Ectodermal cell (in vitro differentiated cells): ENCODE measurements at regions not wholly inside any gene's neighbourhood (a gene's known extent, or its start where the extent isn't known, plus 50 kb on each side); places are given as distances from the start of the nearest gene placed in this dataset.

ENCODE experiments used
- H3K27ac ChIP-seq: 2 replicates; pipeline ENCODE4 v1.7.0; 2013; ENCODE audit warnings: mild to moderate bottlenecking, low read depth, low read length; ENCODE audit not compliant: insufficient read depth, poor library complexity, severe bottlenecking
- H3K27me3 ChIP-seq: 2 replicates; pipeline ENCODE4 v1.7.0; 2013; ENCODE audit warnings: mild to moderate bottlenecking, low read length; ENCODE audit not compliant: insufficient read depth, control insufficient read depth, poor library complexity, severe bottlenecking
- H3K36me3 ChIP-seq: one replicate; pipeline ENCODE4 v1.7.0; 2013; ENCODE audit warnings: low read length; ENCODE audit not compliant: control insufficient read depth, insufficient read depth
- H3K4me1 ChIP-seq: one replicate; pipeline ENCODE4 v1.7.0; 2013; ENCODE audit warnings: low read length; ENCODE audit not compliant: control insufficient read depth, insufficient read depth
- H3K4me3 ChIP-seq: 2 replicates; pipeline ENCODE4 v1.7.0; 2013; ENCODE audit warnings: low read depth, low read length, control low read depth; ENCODE audit not compliant: insufficient read depth
- H3K9me3 ChIP-seq: 2 replicates; pipeline ENCODE4 v1.7.0; 2013; ENCODE audit warnings: mild to moderate bottlenecking, low read length, moderate library complexity; ENCODE audit not compliant: control insufficient read depth
- WGBS, 2 experiments: methylation state at CpG; one replicate each; pipeline ENCODE4 v1.1.7; 2013; ENCODE audit warnings: missing lambda C conversion rate in 2 of 2; 5-methylcytosine and 5-hydroxymethylcytosine counted together

DNA sequence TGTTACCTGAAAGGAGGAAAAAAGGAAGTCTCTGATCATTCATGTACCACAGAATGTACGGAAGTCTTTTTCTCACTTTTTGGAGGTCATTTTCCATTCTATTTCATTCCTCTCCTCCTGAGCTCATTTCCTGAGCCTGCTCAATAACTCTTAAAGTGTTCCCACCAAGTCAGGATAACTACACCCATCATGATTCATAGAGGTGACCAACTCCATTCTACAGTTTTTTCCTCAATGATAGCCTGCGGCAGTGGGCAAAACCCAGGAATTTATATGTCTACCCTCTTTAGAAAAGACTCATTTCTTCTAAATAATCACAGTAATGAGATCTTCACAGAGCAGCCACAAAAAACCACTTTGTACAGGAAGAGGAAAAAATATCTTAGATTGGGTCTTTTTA, 372.5 kb downstream of the RBM43 start:
- H3K4me1 ChIP-seq: no peaks in the 10 kb centered on the region
- H3K9me3 ChIP-seq: no peaks in the 10 kb centered on the region
- no peaks in the 10 kb centered on the region for H3K36me3 ChIP-seq
- no peak overlapping the region for H3K4me3 ChIP-seq
- no peak overlapping the region for H3K27ac ChIP-seq
- H3K27me3 ChIP-seq: no peaks in the 10 kb centered on the region
- WGBS, 2 experiments: 78 to 90% methylated on average over 2 of the region's 2 CpGs

DNA sequence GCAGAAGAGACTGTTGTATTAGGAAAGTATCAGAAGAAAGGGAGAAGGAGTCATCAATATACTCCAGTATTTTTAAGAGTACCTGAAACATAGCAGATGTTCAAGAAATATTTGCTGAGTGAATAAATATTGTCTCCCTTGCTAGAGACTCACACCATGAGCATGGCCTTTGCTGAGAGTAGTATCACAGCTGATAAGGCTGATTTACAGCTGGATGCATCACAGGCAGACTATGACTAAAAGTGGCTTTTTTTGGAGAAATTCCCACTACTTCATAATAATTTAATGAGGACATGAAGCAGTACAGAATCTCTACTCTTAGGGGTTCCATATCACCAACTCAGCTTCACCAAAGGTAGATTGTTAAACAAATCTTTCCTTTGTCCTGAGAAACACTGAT, 373.3 kb downstream of the RBM43 start:
- no peaks in the 10 kb centered on the region for H3K9me3 ChIP-seq
- no peaks in the 10 kb centered on the region for H3K4me1 ChIP-seq
- H3K36me3 ChIP-seq: no peaks in the 10 kb centered on the region
- H3K4me3 ChIP-seq: no peak overlapping the region
- H3K27ac ChIP-seq: no peak overlapping the region
- H3K27me3 ChIP-seq: no peaks in the 10 kb centered on the region

DNA sequence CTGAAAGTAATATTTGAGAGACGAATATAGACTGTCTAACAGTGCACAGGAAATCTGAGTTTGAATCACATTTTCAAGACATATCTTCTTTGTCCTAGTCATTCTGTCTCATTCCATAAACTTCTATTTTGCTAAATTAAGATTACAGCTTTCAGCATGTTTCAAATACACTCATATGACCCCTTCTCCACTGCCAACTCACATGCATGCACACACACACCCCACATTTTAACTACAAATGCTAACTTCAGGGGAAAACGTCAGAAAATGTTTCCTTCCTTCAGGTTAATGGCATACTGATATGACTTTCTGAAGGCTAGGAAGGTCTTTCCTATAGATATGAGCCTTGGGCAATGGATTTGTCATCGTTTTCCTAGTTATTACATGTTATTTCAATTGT, 373.7 kb downstream of the RBM43 start:
- Histone ChIP-seq H3K36me3 (no peaks in the 10 kb centered on the region), H3K4me1 (no peaks in the 10 kb centered on the region), H3K4me3 (no peak overlapping the region), H3K27ac (no peak overlapping the region), H3K9me3 (no peaks in the 10 kb centered on the region), H3K27me3 (no peaks in the 10 kb centered on the region)
- WGBS, 2 experiments: 73 to 81% methylated on average over 2 to 3 of the region's 3 CpGs

DNA sequence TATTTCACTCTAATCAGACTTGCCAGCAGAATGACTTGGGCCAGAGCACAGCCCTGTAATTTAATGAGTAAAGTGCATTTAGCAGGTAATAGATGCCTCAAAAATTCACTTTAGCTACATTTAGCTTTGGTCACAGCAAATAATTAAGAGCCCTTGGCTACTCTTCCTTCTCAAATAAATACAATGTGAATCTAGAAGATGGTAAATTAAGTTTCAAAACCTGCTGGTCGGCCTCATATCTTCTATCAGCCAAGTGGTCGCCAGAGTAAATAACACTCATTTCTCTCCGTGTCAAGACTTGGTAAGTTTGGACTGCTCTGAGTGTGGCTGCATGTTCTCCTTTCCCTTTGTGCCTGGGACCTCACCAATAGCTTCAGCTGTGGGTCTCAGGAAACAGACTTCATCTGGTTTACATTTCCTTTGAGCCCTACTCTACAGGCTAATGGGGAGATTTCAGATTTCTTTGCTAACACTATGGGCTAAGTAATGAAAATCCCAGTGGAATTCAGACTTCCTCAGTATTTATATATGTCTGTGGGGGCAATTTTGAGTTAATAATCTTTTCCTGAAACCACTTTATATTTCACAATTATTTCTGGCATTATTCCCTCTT, 375.8 kb downstream of the RBM43 start:
- H3K27ac ChIP-seq: no peak overlapping the region
- no peaks in the 10 kb centered on the region for H3K4me1 ChIP-seq
- H3K4me3 ChIP-seq: no peak overlapping the region
- no peaks in the 10 kb centered on the region for H3K36me3 ChIP-seq
- WGBS, 2 experiments: 96 to 97% methylated on average over 3 of the region's 3 CpGs
- H3K9me3 ChIP-seq: no peaks in the 10 kb centered on the region
- H3K27me3 ChIP-seq: no peaks in the 10 kb centered on the region

DNA sequence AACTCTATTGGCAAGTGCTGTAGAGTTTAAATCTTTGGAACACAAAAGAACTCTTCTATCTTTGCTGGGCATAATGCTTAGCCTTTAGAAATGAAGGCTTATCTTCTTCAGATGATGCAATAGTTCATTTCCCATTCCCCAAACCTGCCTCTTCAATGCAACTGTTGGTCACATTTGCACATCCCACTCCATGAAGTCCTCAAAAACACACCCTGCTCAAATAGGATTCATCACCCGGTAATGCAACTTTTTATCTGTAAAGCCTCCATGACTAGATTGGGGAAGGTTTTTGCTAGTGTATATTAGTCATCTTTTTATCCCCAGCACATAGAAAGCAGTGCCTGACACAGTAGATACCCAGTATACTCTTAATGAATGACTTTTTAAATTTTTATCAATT, 376.4 kb downstream of the RBM43 start:
- no CpG with 5 or more reads among the region's 1 CpG for WGBS, 2 experiments
- H3K27ac ChIP-seq: no peak overlapping the region
- H3K36me3 ChIP-seq: no peaks in the 10 kb centered on the region
- H3K27me3 ChIP-seq: no peaks in the 10 kb centered on the region
- no peaks in the 10 kb centered on the region for H3K9me3 ChIP-seq
- no peaks in the 10 kb centered on the region for H3K4me1 ChIP-seq
- no peak overlapping the region for H3K4me3 ChIP-seq

DNA sequence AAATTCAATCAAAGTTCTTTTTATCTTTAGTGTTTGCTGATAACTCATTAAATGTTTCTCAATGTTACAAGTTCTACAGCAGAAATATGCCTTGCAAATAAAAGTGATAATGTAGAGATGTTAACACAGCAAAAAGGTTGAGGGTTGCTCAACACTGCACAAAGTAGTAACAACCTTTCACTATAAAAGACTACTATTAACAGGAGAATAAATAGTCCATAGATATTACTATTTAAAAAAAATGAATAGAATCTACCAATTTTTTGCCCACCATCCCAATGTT, 378.1 kb downstream of the RBM43 start:
- H3K36me3 ChIP-seq: no peaks in the 10 kb centered on the region
- no peaks in the 10 kb centered on the region for H3K27me3 ChIP-seq
- no peak overlapping the region for H3K4me3 ChIP-seq
- H3K9me3 ChIP-seq: no peaks in the 10 kb centered on the region
- H3K4me1 ChIP-seq: no peaks in the 10 kb centered on the region
- no peak overlapping the region for H3K27ac ChIP-seq

DNA sequence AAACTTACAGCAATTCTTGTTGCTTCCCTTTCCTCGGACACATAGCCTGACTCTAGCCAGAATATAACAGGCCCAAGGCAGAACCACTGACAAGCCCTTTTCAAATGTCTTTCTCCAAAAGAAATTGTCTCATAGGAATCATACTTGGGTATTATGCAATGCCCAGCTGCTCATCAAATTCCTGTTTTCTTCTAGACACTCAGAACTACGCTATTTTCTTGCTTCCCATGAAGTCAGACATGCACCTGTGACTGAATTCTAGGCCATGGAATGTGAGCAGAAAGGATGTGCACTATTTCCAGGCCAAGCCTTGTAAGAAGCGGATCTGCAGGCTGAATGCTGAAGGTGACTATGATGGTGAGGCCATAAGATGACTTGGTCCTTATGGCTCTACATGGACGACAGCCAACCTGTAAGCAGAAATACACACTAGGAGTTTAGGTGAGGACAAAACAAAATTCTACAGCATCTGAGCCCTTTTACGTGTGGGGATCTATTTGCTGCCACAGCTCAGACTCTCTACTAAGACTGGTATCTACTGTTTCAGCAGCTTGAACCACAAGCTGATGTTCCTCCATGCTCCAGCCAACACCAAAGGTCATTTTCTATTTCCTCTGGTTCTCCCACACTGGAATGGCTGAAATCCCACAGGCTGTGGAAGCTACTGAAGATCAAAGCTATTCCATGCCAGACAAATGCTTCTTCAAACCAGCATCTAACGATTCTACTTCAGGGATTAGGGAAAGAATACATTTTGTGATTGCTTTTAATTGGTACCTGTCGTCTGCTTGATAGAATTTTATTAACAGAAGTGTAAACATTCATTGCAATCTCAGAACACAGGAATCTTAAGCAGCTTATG, 378.7 kb downstream of the RBM43 start:
- no peaks in the 10 kb centered on the region for H3K9me3 ChIP-seq
- H3K27ac ChIP-seq: no peak overlapping the region
- H3K27me3 ChIP-seq: no peaks in the 10 kb centered on the region
- no peak overlapping the region for H3K4me3 ChIP-seq
- H3K36me3 ChIP-seq: no peaks in the 10 kb centered on the region
- 76 to 82% methylated on average over 6 to 7 of the region's 7 CpGs for WGBS, 2 experiments
- H3K4me1 ChIP-seq: no peaks in the 10 kb centered on the region

DNA sequence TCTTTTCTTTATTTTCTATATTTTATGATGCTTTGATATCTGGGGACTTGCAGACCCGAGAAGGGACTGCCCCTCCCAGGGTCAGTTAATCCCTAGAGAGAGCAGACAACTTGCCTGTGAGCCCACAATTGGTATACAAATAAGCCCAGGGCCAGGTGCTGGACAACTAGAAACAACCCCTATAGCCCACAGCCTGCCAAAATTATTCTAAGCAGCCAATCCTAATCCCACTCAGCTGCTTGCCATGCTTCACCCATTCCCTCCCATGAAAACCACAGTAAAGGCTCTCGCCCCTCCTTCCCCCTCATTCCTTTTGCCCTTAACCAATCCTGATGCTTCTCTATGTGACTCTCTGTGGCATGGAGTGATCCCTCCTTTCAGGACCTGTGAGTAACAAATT, 380.7 kb downstream of the RBM43 start:
- Histone ChIP-seq H3K36me3 (no peaks in the 10 kb centered on the region), H3K27ac (no peak overlapping the region)
- 90% methylated on average over 2 of the region's 2 CpGs for WGBS, 2 experiments

DNA sequence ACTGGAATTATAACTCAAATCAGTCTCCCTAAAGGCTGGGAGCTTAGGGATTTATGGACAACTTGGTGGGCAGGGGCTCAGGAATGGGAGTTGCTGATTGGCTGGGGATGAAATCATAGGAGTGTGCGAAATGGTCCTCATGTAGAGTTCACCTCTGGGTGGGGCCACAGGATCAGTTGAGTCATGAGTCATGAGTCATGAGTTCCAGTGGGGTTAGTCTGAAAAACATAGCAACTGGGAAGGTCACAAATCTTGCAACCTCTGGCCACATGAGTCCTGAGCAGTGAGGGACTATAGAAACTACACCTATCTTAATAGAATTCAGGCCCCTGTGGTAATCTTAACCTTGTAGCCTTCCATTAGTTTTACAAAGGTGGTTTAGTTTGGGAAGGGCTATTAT, 383.3 kb downstream of the RBM43 start:
- Histone ChIP-seq H3K4me3 (no peak overlapping the region), H3K36me3 (no peaks in the 10 kb centered on the region), H3K9me3 (no peaks in the 10 kb centered on the region), H3K4me1 (peaks cover 2% of the 10 kb centered on the region), H3K27ac (no peak overlapping the region), H3K27me3 (no peaks in the 10 kb centered on the region)
- WGBS, 2 experiments: 92 to 97% methylated on average over 1 of the region's 1 CpG

More for the DNA sequence above, 380.7 kb downstream of the RBM43 start:
- Histone ChIP-seq H3K4me3 (no peak overlapping the region), H3K4me1 (peaks cover 2% of the 10 kb centered on the region), H3K9me3 (no peaks in the 10 kb centered on the region), H3K27me3 (no peaks in the 10 kb centered on the region)

DNA sequence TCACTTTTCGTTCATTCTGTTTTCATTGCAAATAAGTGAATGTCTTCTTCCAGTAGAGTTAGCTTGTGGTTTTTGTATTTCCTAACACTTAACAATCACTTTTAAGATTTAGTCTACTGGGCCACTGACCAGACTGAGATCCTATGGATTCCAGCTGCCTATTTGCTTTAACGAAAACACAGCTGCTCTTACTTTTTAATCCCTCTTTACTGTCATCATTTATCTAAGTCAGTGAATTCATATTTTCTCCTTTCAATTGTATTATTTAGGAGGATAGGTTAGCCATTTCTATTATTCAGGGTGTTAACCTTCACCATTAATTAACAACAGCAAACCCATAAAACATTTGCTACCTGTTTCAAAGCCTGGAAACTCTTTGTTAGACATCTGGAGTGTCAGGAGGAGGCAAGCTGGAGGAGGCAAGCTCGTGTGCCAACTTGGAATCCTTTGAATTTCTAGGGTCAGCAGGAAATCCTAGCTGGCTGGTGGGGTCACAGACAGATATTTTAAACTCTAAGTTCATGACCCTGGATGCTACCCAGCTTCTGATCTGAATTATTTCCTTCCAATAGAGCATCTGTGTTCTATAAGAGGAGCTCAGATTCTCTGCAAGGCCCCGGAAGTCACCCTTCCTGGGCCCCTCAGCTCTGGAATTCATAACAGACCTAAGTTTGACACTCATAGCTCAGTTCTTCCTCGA, 385.3 kb downstream of the RBM43 start:
- Histone ChIP-seq H3K36me3 (no peaks in the 10 kb centered on the region), H3K4me3 (no peak overlapping the region), H3K9me3 (no peaks in the 10 kb centered on the region), H3K4me1 (peaks cover 6% of the 10 kb centered on the region), H3K27ac (peak overlapping the region; percentile 44), H3K27me3 (no peaks in the 10 kb centered on the region)
- WGBS, 2 experiments: 67 to 76% methylated on average over 5 of the region's 5 CpGs
